GM21786 (cell line): ENCODE measurements at regions not wholly inside any gene's neighbourhood (a gene's known extent, or its start where the extent isn't known, plus 50 kb on each side); places are given as distances from the start of the nearest gene placed in this dataset.
A peak's percentile ranks its signal among the peaks of the same experiment; 100 is the strongest.

Source experiments
- ATAC-seq: cut with Tn5 transposase; IDR thresholded peaks from one replicate; pipeline ENCODE4 v1.9.1; 2021; ENCODE audit not compliant: unreplicated experiment

DNA sequence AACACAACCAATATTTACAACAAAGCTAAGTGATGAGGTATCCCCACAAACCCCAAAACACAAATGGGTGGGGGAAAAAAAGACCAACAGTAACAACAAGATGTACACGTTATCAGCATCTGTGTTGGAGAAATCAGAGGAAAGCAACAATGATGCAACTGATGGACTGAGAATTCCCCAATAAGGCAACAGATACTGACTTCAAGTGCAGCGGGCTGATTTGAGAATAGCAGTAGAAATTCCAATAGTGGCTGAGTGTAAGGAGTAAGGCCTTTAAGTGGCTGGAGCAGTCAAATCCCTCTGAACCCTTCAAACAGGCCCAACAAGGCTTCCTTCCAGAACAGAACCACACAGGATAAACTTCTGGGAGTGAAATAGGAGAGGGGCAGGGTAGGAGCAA lies 97.6 kb downstream of the TM2D1 start:
- no peak for ATAC-seq

DNA sequence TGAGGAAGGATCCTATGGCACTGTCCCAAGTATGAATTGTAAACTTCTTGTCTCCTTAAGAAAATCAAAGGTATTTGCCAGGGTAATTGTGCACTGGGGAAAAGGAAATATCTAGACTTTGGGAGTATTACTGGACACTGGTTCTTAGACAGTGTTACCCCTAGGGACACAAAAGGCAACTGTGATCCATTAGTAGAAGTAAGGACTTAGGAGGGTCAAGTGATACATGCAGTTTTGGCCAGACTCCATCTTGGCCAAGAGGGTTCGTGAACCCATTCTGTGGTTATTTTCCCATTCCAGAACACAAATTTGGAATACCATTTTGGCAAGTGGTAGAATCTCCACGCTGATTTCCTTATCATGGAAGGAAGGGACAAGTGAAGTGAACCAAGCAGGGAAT lies 98.1 kb downstream of the TM2D1 start:
- no peak for ATAC-seq

DNA sequence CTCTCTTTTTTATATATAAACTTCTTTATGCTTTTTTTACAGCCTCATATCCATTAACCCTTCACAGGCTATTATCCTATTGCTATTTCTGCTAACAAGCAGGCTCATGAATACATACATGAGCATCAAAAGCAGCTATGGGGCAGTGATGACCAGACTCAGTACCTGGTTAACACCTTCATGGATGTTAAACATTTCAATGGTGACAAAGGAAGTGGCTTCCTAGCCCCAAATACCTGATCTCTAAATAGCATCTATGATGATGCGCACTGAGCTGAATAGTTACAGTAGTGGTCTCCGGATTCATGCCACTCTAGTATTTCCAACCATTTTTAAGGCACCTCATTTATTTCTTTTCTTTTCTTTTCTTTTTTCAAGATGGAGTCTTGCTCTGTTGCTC lies 101.1 kb downstream of the TM2D1 start:
- ATAC-seq, result no peak

DNA sequence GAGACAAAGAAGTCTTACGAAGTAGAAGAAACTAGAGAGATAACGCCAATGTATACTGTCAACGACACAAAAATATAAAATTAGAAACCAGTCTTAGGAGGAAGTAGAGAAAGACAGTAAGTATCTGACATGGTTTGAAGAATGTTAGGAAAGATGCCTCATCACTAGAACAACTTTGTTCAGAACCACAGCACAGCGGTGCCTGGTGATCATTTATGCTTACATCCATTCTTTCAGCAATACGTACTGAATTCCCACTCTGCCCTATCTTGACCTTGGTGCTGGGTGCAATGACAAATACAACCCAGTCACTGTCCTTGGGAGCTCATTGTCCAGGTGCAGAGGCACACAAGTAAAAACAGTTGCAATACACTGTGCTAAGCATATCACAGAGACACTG lies 104.4 kb downstream of the TM2D1 start:
- no peak for ATAC-seq

DNA sequence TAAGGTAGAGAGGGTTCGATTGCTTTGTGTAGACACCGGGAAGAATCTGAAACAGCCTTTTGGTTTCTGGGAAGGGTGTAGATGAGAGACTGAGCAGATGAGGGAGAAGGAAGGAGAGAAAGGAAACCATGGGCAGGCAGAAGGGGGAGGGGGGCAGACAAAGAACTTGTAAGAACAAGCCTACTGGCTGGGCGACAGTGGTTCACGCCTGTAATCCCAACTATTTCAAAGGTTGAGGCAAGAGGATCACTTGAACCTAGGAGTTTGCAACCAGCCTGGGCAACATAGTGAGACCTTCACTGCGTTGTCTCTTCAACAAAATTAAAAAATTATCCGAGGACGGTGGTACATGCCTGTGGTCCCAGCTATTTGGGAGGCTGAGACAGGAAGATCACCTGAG lies 106.2 kb downstream of the TM2D1 start:
- ATAC-seq, result no peak

DNA sequence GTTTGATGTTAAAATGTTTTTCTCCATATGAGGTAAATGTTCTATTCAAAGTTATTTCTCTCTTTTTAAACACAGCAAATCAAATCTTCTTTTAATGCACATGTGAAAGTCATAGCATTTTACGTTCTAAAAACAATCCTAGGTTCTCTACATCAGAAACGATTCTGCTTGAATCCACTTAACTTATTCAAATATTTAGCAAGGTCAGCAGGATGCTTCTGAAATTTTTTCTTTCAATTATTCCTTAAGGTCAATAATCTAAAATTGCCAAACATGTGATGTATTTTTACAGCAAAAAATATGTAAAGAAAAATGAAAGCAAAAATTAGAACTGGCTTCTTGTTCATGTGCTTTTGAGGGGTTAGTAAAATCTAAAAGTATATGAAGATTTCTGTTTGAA lies 106.7 kb downstream of the TM2D1 start:
- no peak for ATAC-seq

DNA sequence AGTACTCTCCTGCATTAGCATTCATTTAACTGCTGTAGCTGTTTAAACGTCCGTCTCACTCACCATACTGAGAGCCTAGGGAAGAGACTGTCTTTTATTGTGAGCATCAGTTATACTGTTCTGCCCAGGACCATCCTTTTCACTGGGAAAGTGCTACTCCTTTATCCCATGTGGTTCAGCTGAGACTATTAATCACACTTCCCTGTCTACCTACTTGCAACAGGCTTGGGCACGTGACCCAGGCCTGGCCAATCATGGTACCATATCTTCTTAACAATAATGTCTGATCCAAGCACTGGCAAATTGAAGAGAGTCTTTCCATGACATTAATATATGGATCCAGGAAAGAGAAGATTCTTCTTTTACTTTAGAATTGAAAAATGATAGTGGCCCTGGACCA lies 108.1 kb downstream of the TM2D1 start:
- ATAC-seq, result no peak

DNA sequence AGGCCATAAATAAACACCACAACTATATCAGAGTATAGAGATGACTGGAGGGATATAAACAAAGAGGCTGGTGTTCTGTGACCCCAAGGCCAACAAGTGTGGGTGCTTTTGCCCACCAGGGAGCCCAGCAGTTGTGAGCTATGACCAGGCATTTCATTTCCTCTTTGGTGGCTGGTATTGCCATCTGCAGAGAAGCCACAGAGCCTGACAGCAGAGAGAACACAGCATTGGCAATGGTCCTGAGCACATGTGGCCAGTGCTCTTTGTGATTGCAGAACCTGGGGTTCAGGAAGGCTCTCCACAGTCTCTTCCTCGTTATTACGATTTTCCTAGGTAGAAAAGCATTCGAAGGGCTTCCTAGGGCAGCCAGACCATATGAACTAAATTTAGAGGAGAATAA lies 112.3 kb downstream of the TM2D1 start:
- ATAC-seq, result no peak

DNA sequence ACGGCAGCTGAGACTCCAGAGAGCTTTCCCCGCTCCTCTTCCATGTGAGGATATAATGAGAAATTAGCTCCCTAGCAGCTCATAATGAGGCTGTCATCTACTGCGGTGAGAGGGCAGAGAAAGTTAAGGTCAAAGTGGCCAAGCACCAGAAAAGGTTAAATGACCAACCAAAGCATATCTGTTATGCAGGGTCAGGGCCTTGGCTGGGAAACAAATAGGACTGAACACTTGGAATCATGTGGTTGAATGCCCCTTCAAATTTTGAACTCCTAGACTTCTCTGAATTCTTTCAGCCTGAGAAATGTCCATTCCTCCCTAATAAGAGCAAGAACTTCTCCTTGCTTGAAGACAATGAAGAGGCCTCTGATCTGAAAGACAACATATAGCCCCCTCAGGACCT lies 115.9 kb downstream of the TM2D1 start:
- no peak for ATAC-seq

DNA sequence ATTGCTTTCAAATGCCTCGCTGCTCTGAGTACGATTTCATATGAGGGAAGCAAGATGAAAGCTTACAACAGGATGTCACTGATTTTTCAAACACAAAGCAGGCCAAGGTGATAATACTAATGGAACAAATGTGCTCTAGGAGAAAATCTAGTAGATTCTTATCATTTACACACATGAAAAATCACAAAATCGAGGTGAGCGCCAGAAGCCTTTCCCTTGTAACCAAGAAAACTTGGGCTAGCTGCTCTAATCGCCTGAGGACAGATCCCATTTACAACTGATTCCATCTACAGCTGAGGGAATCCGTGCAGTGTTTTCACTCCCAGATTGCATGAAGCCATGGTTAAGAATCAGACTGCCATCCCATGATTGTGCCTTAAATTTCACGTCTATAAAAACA lies 117.5 kb downstream of the TM2D1 start:
- ATAC-seq, result no peak

DNA sequence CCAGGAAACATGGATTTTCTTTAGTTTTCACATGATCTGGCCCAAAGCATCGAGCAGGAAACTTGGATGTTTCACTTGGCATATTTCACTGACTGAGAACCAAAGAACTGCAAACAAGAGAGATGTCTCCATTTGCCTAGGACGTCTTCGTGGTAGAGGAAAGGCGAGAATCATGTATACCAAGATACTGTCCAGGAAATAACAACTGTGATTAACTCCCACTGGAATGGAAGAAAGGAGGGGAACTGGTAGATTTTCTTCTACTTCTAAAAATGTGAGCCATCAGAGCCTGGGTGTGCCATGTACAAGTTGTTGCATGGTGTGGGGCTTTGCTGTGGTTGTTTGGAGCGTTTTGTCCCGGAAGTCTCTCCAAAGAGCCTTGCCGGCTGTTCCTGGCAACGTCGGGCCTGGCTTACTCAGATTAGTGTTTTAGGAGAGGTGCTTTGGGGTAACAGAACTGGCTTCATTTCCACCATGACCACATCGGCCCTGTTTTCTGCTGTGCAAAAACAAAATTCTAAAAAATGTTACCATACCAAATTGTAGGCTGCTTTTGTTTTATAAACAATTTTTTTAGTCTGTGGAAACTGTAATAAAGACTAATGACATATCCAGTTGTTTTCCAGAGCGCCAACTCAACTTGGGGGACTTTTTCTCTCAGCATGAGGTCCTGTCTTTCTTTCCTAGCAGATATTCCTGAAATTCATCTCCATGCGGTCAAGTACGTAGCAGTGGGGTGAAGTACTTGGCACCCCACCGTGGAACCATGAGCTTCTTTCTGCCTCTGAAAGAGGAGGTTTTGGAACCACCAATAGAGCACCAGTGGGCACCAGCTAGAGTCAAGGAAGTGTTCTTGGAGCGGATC lies 118.3 kb downstream of the TM2D1 start:
- no peak for ATAC-seq

DNA sequence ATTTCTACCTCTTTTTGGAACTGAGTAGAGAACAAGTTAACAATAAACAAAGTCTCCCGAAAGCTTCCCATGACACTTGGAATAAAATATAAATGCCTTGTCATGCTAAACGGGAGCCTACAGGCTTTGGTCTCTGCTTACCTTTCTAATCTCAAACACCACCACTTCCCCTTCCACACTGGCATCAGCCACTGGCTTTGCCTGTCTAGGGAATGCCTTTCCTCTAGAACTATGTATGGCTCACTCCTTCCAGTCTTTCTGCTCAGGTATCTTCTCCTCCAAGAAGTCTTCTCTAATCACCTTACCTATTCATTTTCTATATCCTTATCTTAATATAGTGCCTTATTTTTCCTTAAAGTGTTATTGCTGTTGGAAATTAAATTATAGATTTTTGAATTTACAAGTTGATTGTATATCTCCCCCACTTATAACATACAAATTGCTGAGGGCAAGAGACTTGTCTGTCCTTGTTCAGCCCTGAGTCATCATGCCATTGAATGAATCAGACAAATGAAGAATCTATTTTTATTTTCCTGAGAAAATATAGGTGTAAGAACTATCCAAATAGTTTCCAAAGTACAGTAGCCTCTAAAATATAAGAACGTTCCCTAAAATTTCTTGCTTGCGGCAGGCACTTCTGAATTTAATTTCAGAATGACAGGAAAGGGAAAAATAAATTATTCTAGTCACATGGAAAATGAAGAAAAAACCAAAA lies 119.2 kb downstream of the TM2D1 start:
- no peak for ATAC-seq

DNA sequence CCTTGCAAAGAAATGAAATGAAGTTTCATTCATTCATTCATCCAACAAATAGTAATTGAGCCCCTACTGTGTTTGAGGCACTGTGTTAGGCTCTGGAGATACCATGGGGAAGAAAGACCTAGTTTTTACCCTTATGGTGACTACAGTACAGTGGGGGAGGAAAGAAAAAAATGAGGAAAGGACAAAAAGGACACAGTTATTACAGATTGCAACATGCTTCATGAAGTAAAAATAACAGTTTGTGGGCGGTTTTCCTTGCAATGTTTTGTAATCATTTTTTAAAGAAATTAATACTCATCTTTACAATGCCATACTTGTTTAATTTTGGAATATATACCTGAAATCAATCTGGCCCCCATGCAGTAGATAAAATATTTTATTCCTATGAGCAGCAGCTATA lies 120.3 kb downstream of the TM2D1 start:
- ATAC-seq, result no peak

DNA sequence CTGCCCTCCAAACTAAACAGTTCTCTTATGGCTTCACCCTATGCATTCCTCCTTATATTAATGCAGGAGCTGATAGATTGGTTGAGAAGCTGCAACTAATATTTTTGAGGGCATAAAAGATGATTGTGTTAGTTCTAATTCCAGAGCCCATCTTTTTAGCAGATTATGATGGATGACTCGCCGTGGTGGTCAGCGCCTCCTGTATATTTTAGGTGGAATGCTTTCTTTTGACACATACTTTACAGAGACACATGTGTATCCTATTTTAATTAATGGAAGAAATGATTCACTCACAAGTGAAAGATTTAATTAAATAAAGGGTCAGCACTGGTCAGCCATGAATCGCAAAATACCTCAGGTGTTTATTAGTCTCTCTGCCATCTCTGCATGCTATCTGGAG lies 120.7 kb downstream of the TM2D1 start:
- ATAC-seq, result no peak

DNA sequence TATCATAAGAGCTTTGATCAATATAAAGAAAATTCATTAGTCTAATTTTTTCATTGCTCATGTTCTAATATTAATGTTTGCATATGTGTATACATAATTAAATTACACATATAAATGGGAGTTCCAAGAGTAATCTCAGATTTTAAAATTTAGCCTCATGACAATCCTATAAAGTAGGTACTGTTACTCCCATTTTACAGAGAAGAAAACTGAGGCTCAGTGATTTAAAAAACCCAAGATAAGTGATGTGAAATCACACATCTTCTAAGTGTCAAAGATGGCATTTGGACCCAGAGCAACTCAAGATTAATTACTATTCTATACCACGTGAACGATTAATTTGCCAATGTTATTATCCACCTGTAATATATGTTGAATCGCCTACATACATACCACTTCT lies 122.3 kb downstream of the TM2D1 start:
- no peak for ATAC-seq

DNA sequence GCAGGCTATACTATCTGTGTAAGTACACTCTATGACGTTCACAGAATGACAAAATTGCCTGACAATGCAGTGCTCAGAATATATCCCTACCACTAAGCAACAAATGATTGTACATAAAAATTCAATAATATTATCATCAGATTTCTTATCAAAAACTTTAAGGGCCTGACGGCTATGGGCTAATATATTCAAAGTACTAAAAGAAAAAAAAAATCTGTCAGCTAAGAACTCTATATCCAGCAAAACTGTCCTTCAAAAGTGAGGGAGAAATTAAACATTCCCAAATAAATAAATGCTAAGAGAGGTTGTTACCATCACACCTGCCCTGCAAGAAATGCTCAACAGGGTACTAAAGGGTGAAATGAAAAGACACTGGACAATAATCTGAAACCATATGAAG lies 127.3 kb downstream of the TM2D1 start:
- ATAC-seq, result no peak

DNA sequence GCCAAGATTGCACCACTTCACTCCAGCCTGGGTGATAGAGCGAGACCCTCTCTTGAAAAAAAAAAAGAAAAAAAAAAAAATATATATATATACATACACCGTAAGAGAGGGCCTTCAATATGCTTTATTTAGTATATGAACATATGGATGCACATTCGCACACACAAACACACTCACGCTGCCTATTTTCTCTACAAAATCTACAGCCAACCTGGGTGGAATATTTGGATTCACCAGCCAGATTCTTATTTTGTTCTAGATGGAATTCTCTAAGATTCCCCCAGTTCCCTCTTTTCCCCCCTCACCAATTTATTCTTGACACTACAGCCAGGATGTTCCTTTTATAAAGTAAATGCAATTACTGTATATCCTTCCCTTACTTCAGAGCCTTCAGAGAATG lies 131.6 kb downstream of the TM2D1 start:
- ATAC-seq, result no peak

DNA sequence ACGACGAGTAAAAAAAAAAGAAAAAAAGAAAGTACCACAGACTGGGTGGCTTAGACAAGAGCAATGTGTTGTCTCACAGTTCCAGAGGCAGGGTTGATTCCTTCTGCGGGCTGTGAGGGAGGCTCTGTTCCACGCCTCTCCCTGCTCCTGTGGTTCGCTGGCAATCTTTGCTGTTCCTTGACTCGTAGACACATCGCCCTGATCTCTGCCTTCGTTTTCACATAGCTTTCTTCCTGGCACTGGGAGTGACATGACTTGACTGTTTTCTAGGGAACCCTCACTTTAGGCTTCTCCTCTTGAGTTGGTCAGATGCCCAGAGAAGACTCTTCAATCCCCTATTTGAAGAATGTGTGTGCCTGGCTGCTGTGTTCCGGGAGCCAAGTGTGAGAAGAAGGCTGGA lies 133.6 kb downstream of the TM2D1 start:
- ATAC-seq, result no peak

DNA sequence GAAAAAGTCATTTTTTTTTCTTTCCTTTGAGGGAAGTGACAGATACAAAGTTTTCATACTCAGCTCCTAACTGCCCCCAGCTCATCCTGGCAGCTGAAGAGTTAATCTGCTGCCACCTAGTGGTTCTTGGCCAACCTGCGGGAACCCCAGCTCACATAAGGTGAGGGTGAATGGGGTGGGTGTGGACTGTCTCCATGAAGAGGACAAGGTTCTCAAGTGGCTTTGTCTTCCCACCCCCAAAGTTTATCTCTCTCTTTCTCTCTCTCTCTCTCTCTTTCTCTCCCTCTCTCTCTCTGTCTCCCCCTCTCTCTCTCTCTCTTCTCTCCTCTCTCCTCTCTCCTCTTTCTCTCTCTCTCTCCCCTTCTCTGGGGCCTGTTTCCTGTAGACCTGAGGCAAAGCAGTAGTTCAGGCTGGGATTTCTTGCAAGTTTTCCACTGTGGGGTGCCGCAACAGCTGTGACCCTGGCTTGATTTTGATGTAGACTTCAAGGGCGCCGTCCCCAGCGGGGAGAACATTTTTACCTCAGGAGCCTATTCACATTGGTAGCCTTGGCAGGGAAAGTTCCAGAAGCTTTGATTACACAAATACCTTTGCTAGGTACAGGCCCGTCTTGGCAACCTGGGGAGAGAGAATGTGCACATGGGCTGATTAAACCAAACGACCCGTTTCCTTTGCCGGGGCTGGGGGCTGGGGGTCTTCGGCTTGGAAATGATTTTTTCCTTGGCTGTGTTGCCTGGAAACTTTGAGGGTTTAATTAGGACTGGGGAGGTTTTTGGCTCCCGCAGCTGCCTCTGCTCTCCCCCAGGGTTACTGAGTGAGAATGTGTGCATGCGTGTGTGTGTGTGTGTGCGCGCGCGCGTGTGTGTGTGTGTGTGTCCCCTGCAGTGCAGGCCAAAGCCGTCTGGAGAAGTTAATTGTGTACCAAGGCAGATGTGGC lies 135.9 kb downstream of the TM2D1 start:
- peak; percentile 94 for ATAC-seq

DNA sequence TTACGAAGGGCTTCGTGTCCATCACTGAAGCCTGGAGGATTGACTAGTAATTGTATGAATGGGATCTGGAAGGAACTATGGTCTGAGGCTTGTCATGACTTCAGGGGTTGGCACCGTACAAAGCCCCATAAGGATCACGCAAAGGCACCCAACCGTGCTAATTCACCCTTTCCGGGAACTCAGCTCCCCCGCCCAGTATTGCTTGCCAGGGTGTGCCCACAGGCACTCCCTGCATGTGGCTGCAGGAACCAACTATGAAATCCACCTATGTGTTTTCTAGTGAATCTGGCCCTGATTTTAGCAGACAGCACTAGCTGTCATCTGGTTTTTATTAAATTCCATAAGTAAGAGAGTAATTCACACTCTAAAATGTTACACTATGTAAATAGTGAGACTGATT lies 139.2 kb downstream of the TM2D1 start:
- no peak for ATAC-seq

DNA sequence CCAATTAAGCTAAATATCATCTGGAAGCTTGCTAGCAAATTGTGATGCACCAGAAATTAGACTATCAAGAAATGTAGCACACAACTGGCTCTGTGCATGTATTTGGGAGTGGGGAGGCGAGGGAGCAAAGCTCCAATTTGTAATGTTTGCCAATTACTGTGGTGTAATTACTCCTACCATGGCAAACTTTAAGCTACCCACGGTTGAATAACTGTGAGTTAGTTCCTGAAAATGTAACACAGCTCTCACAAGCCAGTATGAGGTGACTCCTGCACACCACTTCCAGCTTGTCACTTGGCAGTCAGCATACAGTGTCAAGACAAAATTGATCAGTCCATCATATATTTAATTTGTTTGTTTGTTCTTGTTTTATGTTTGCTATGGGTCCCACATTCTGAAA lies 141.2 kb downstream of the TM2D1 start:
- no peak for ATAC-seq

DNA sequence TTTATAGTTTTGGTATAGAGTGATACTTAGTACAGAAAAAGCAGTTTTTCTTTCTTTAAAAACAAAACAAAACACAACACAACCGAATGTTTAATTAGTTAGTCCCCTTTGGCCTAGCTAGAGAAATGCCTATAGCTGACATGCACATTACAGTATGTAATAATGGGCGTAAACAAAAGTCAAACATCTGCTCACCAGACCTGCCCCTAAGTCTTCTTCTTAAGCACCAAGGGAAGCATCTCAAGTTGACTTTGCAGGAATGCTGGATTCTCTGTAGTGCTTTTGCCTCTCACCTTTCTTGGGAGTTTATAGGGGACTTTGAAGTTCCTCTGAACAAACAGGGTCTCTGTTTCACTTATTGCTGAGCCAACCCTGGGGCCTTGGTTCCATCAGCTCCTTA lies 143.7 kb downstream of the TM2D1 start:
- no peak for ATAC-seq
